ENCODE measurements at regions not wholly inside any gene's neighbourhood (a gene's known extent, or its start where the extent isn't known, plus 50 kb on each side); places are given as distances from the start of the nearest gene placed in this dataset.

DNA sequence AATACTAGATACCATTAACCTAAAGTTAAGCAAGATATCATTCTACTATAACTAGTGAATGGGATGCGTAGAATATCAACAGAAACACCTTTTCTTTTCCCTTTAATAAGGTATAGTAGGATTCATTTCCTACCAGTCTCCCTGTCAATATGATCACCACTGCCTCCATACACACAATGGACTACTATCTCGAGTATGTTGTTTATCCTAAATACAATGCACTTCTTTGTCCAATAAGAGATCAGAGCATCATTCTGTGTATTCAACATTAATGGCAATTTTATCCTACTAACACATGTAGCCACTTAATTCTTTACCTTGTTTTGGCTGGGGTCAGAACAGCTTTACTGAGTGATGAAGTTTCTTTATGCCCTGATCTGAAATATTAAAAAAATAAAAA is 276.3 kb downstream of the TFEC start (continued):
- TF ChIP-seq TAF7 (optimal IDR thresholded peaks at IDR 0.05; ENCODE audit: borderline replicate concordance, low read depth, low read length), result no peak
